T-helper 2 cell treated with Interferon-gamma antibody and Interleukin-4, amounts not matched to agents 5 μg/mL and 100 μg/mL, for 36 hours (primary cell): ENCODE measurements at regions not wholly inside any gene's neighbourhood (a gene's known extent, or its start where the extent isn't known, plus 50 kb on each side); places are given as distances from the start of the nearest gene placed in this dataset.

Source experiments
- DNase-seq: peaks from one replicate; pipeline ENCODE4 v3.0.0; 2021; ENCODE audit warnings: low spot score
- H3K27ac Mint-ChIP-seq: one replicate; pipeline ENCODE4 v1.8.0; 2021; ENCODE audit warnings: mild to moderate bottlenecking, mixed read lengths
- H3K27me3 Mint-ChIP-seq: one replicate; pipeline ENCODE4 v1.8.0; 2021; ENCODE audit warnings: low read depth, mixed read lengths
- H3K36me3 Mint-ChIP-seq: one replicate; pipeline ENCODE4 v1.8.0; 2021; ENCODE audit warnings: low read depth, mixed read lengths
- H3K4me1 Mint-ChIP-seq: one replicate; pipeline ENCODE4 v1.8.0; 2021; ENCODE audit warnings: low read depth, mixed read lengths
- H3K4me3 Mint-ChIP-seq: one replicate; pipeline ENCODE4 v1.8.0; 2022; ENCODE audit warnings: mild to moderate bottlenecking, moderate library complexity, mixed read lengths
- H3K9me3 Mint-ChIP-seq: one replicate; pipeline ENCODE4 v1.8.0; 2021; ENCODE audit warnings: mixed read lengths

GRCh38 chr3:99551520-99551919, 86.9 kb upstream of the COL8A1 start:
- Mint-ChIP-seq H3K27ac (no peak overlapping the region), H3K36me3 (no peaks in the 10 kb centered on the region), H3K9me3 (no peaks in the 10 kb centered on the region), H3K4me1 (no peaks in the 10 kb centered on the region), H3K27me3 (no peaks in the 10 kb centered on the region), H3K4me3 (no peak overlapping the region)
- no peak for DNase-seq

GRCh38 chr3:99549957-99550603, 88.3 kb upstream of the COL8A1 start:
- H3K27ac Mint-ChIP-seq = no peak overlapping the region
- no peak for DNase-seq
- H3K9me3 Mint-ChIP-seq = no peaks in the 10 kb centered on the region

GRCh38 chr3:99549220-99549619, 89.2 kb upstream of the COL8A1 start:
- H3K36me3 Mint-ChIP-seq = no peaks in the 10 kb centered on the region
- no peak overlapping the region for H3K27ac Mint-ChIP-seq
- no peak for DNase-seq
- no peak overlapping the region for H3K4me3 Mint-ChIP-seq
- H3K4me1 Mint-ChIP-seq = no peaks in the 10 kb centered on the region
- no peaks in the 10 kb centered on the region for H3K9me3 Mint-ChIP-seq
- H3K27me3 Mint-ChIP-seq = peaks cover 2% of the 10 kb centered on the region

More at GRCh38 chr3:99549957-99550603, 88.3 kb upstream of the COL8A1 start:
- Mint-ChIP-seq H3K4me1 (no peaks in the 10 kb centered on the region), H3K4me3 (no peak overlapping the region), H3K36me3 (no peaks in the 10 kb centered on the region), H3K27me3 (no peaks in the 10 kb centered on the region)

- Mint-ChIP-seq H3K4me3 (no peak overlapping the region), H3K27ac (no peak overlapping the region), H3K4me1 (no peaks in the 10 kb centered on the region), H3K36me3 (no peaks in the 10 kb centered on the region), H3K27me3 (peaks cover 2% of the 10 kb centered on the region), H3K9me3 (no peaks in the 10 kb centered on the region)
- DNase-seq = no peak
Measured at GRCh38 chr3:99548674-99549073, 89.7 kb upstream of the COL8A1 start.

GRCh38 chr3:99545941-99546580, 92.3 kb upstream of the COL8A1 start:
- H3K27ac Mint-ChIP-seq = no peak overlapping the region
- DNase-seq = no peak
- no peak overlapping the region for H3K4me3 Mint-ChIP-seq
- peaks cover 7% of the 10 kb centered on the region for H3K4me1 Mint-ChIP-seq
- H3K9me3 Mint-ChIP-seq = no peaks in the 10 kb centered on the region
- peaks cover 2% of the 10 kb centered on the region for H3K27me3 Mint-ChIP-seq
- no peaks in the 10 kb centered on the region for H3K36me3 Mint-ChIP-seq

GRCh38 chr3:99544786-99545281, 93.6 kb upstream of the COL8A1 start:
- Mint-ChIP-seq H3K27ac (no peak overlapping the region), H3K4me1 (peaks cover 7% of the 10 kb centered on the region), H3K4me3 (no peak overlapping the region), H3K27me3 (peaks cover 2% of the 10 kb centered on the region), H3K36me3 (no peaks in the 10 kb centered on the region), H3K9me3 (no peaks in the 10 kb centered on the region)
- DNase-seq = no peak

- no peak for DNase-seq
- Mint-ChIP-seq H3K36me3 (no peaks in the 10 kb centered on the region), H3K27ac (no peak overlapping the region), H3K9me3 (no peaks in the 10 kb centered on the region), H3K27me3 (peaks cover 2% of the 10 kb centered on the region), H3K4me1 (peaks cover 7% of the 10 kb centered on the region), H3K4me3 (no peak overlapping the region)
Measured at GRCh38 chr3:99543796-99544195, 94.6 kb upstream of the COL8A1 start.

- peaks cover 2% of the 10 kb centered on the region for H3K27me3 Mint-ChIP-seq
- DNase-seq = no peak
- H3K27ac Mint-ChIP-seq = no peak overlapping the region
- no peaks in the 10 kb centered on the region for H3K9me3 Mint-ChIP-seq
- peaks cover 7% of the 10 kb centered on the region for H3K4me1 Mint-ChIP-seq
- H3K36me3 Mint-ChIP-seq = no peaks in the 10 kb centered on the region
- H3K4me3 Mint-ChIP-seq = no peak overlapping the region
Measured at GRCh38 chr3:99542767-99543518, 95.5 kb upstream of the COL8A1 start.

GRCh38 chr3:99541181-99541580, 97.2 kb upstream of the COL8A1 start:
- DNase-seq = no peak
- Mint-ChIP-seq H3K9me3 (no peaks in the 10 kb centered on the region), H3K27ac (no peak overlapping the region), H3K4me1 (peaks cover 7% of the 10 kb centered on the region), H3K27me3 (peaks cover 2% of the 10 kb centered on the region), H3K4me3 (no peak overlapping the region), H3K36me3 (no peaks in the 10 kb centered on the region)

- Mint-ChIP-seq H3K4me3 (no peak overlapping the region), H3K36me3 (no peaks in the 10 kb centered on the region), H3K27me3 (no peaks in the 10 kb centered on the region), H3K9me3 (no peaks in the 10 kb centered on the region), H3K27ac (no peak overlapping the region), H3K4me1 (no peaks in the 10 kb centered on the region)
- no peak for DNase-seq
Measured at GRCh38 chr3:99537416-99537815, 101.0 kb upstream of the COL8A1 start.

GRCh38 chr3:99536555-99537314, 101.7 kb upstream of the COL8A1 start:
- Mint-ChIP-seq H3K4me3 (no peak overlapping the region), H3K9me3 (no peaks in the 10 kb centered on the region), H3K27me3 (no peaks in the 10 kb centered on the region), H3K27ac (no peak overlapping the region), H3K36me3 (no peaks in the 10 kb centered on the region), H3K4me1 (no peaks in the 10 kb centered on the region)
- DNase-seq = no peak

GRCh38 chr3:99534951-99535704, 103.3 kb upstream of the COL8A1 start:
- H3K36me3 Mint-ChIP-seq = no peaks in the 10 kb centered on the region
- no peaks in the 10 kb centered on the region for H3K27me3 Mint-ChIP-seq
- H3K4me1 Mint-ChIP-seq = no peaks in the 10 kb centered on the region
- no peak overlapping the region for H3K27ac Mint-ChIP-seq
- DNase-seq = no peak
- no peaks in the 10 kb centered on the region for H3K9me3 Mint-ChIP-seq
- H3K4me3 Mint-ChIP-seq = no peak overlapping the region

- no peak overlapping the region for H3K27ac Mint-ChIP-seq
- H3K9me3 Mint-ChIP-seq = no peaks in the 10 kb centered on the region
- no peak overlapping the region for H3K4me3 Mint-ChIP-seq
- no peaks in the 10 kb centered on the region for H3K36me3 Mint-ChIP-seq
- H3K27me3 Mint-ChIP-seq = no peaks in the 10 kb centered on the region
- no peaks in the 10 kb centered on the region for H3K4me1 Mint-ChIP-seq
- DNase-seq = no peak
Measured at GRCh38 chr3:99532246-99532645, 106.1 kb upstream of the COL8A1 start.
